PC-9 (cell line): ENCODE measurements at regions not wholly inside any gene's neighbourhood (a gene's known extent, or its start where the extent isn't known, plus 50 kb on each side); places are given as distances from the start of the nearest gene placed in this dataset.

Source experiments
- EZH2 ChIP-seq: fragments of 200-600 bp; sonication (generic); IDR thresholded peaks from 2 replicates; pipeline ENCODE4 v1.8.0; 2017; ENCODE audit warnings: antibody characterized with exemption, low read depth
- TF ChIP-seq, protein P1 (sequence below): fragments of 200-600 bp; sonication (generic); conservative IDR thresholded peaks from 2 replicates; pipeline ENCODE4 v1.6.1; 2017; ENCODE audit warnings: mixed run types, antibody characterized with exemption, mild to moderate bottlenecking, moderate library complexity

- TF ChIP-seq, protein P1, sequence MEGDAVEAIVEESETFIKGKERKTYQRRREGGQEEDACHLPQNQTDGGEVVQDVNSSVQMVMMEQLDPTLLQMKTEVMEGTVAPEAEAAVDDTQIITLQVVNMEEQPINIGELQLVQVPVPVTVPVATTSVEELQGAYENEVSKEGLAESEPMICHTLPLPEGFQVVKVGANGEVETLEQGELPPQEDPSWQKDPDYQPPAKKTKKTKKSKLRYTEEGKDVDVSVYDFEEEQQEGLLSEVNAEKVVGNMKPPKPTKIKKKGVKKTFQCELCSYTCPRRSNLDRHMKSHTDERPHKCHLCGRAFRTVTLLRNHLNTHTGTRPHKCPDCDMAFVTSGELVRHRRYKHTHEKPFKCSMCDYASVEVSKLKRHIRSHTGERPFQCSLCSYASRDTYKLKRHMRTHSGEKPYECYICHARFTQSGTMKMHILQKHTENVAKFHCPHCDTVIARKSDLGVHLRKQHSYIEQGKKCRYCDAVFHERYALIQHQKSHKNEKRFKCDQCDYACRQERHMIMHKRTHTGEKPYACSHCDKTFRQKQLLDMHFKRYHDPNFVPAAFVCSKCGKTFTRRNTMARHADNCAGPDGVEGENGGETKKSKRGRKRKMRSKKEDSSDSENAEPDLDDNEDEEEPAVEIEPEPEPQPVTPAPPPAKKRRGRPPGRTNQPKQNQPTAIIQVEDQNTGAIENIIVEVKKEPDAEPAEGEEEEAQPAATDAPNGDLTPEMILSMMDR, result no peak
- no peak for TF ChIP-seq EZH2
Observed at GRCh38 chr2:103739186-103739585, 977.4 kb downstream of the TMEM182 start.
